GM19395 (cell line): ENCODE measurements at regions not wholly inside any gene's neighbourhood (a gene's known extent, or its start where the extent isn't known, plus 50 kb on each side); places are given as distances from the start of the nearest gene placed in this dataset.
A peak's percentile ranks its signal among the peaks of the same experiment; 100 is the strongest.

ENCODE experiments used
- ATAC-seq: cut with Tn5 transposase; IDR thresholded peaks from one replicate; pipeline ENCODE4 v1.9.1; 2021; ENCODE audit warnings: mild to moderate bottlenecking, moderate library complexity; ENCODE audit not compliant: unreplicated experiment

- ATAC-seq: no peak
Observed at GRCh38 chr5:107154593-107154992, 516.1 kb downstream of the EFNA5 start.

GRCh38 chr5:107153283-107153682, 517.5 kb downstream of the EFNA5 start:
- no peak for ATAC-seq

- ATAC-seq: peak; percentile 98
Observed at GRCh38 chr5:107149243-107150005, 521.3 kb downstream of the EFNA5 start.

GRCh38 chr5:107147589-107147988, 523.1 kb downstream of the EFNA5 start:
- ATAC-seq: no peak

GRCh38 chr5:107146901-107147300, 523.8 kb downstream of the EFNA5 start:
- no peak for ATAC-seq

- ATAC-seq: no peak
Observed at GRCh38 chr5:107135391-107135790, 535.3 kb downstream of the EFNA5 start.

- no peak for ATAC-seq
Observed at GRCh38 chr5:107134931-107135330, 535.8 kb downstream of the EFNA5 start.

GRCh38 chr5:107129051-107129450, 541.7 kb downstream of the EFNA5 start:
- no peak for ATAC-seq

GRCh38 chr5:107127878-107128277, 542.9 kb downstream of the EFNA5 start:
- ATAC-seq: no peak

- no peak for ATAC-seq
Observed at GRCh38 chr5:107126341-107126740, 544.4 kb downstream of the EFNA5 start.

GRCh38 chr5:107124376-107124775, 546.4 kb downstream of the EFNA5 start:
- no peak for ATAC-seq

GRCh38 chr5:107123014-107123413, 547.7 kb downstream of the EFNA5 start:
- no peak for ATAC-seq

GRCh38 chr5:107121793-107122519, 548.8 kb downstream of the EFNA5 start:
- ATAC-seq: no peak

GRCh38 chr5:107119656-107120055, 551.1 kb downstream of the EFNA5 start:
- no peak for ATAC-seq

- no peak for ATAC-seq
Observed at GRCh38 chr5:107118184-107119019, 552.3 kb downstream of the EFNA5 start.

- ATAC-seq: no peak
Observed at GRCh38 chr5:107112216-107112615, 558.5 kb downstream of the EFNA5 start.

GRCh38 chr5:107104040-107104995, 566.4 kb downstream of the EFNA5 start:
- peak; percentile 71 for ATAC-seq

GRCh38 chr5:107103522-107103921, 567.2 kb downstream of the EFNA5 start:
- no peak for ATAC-seq

- no peak for ATAC-seq
Observed at GRCh38 chr5:107100121-107100520, 570.6 kb downstream of the EFNA5 start.

GRCh38 chr5:107099506-107099905, 571.2 kb downstream of the EFNA5 start:
- ATAC-seq: no peak
